ENCODE measurements at regions not wholly inside any gene's neighbourhood (a gene's known extent, or its start where the extent isn't known, plus 50 kb on each side); places are given as distances from the start of the nearest gene placed in this dataset.

DNA sequence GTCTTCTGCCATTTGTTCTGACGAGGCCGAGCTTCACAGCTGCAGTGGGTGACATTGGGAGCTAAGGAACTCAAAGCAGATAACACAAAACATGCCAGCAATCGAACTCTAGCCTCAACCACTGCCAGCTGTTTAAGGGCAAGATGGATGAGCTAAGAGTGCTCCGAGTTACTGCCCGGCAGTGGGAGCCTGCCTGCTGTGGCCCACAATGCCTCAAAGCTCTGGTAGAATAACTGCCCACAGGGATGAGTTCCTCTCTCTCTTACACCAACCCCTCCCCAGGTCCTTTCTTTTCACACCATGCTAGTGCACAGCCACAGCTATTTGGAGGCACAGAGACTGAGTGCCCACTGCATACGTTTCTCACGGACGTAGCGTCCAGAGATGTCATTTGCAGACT lies 330.5 kb downstream of the FGF9 start:
- Mint-ChIP-seq H3K36me3 (no peaks in the 10 kb centered on the region), H3K9me3 (no peaks in the 10 kb centered on the region), H3K4me3 (no peak overlapping the region), H3K4me1 (peaks cover 4% of the 10 kb centered on the region), H3K27ac (no peak overlapping the region)
- ATAC-seq, result no peak
- DNase-seq (ENCODE audit: low spot score in 2 of 2), result peak in 1 of 2 donors; percentile 12

DNA sequence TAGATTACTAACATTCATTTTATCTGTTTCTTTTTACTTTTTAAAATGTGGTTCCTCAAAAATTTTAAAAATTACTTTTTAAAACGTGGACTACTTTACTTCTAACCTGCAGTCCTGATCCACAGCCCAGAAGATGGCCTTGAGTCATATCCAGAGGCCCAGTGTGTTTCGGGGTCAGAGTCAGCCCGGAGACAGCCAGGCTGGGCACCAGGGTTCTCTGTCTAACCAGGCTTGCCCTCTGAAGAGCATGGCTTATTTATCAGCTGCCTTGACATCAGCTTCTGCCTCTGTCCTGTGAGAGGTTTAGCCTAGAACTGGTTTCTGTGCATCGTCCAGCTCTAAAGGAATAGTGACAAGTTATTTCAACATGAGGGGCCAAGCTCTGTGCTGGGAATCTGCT lies 332.0 kb downstream of the FGF9 start:
- Mint-ChIP-seq H3K9me3 (peaks cover under 1% of the 10 kb centered on the region), H3K36me3 (no peaks in the 10 kb centered on the region), H3K4me1 (peaks cover 4% of the 10 kb centered on the region), H3K4me3 (no peak overlapping the region), H3K27ac (no peak overlapping the region)
- ATAC-seq (no peak), DNase-seq (ENCODE audit: low spot score in 2 of 2) (no peak)

DNA sequence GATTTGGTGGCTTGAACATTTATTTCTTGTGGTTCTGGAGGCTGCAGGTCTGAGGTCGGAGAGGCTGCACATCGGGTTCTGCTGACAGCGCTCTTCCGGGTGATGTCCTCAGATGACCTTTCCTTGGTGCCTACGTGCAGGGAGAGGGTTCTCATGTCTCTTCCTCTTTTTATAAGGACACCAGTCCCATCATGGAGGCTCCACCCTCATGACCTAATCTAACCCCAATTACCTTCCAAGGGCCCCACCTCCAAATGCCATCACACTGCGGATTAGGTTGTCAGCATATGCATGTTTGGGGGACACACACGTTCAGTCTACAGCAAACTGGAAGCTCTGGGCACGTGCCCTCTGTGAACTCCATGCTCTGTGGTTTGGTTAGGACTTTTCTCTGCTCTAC lies 338.6 kb downstream of the FGF9 start:
- no peak overlapping the region for H3K4me3 Mint-ChIP-seq
- H3K27ac Mint-ChIP-seq, result no peak overlapping the region
- no peaks in the 10 kb centered on the region for H3K4me1 Mint-ChIP-seq
- peaks cover 3% of the 10 kb centered on the region for H3K9me3 Mint-ChIP-seq
- DNase-seq (ENCODE audit: low spot score in 2 of 2), result no peak
- no peak for ATAC-seq
- H3K36me3 Mint-ChIP-seq, result no peaks in the 10 kb centered on the region

DNA sequence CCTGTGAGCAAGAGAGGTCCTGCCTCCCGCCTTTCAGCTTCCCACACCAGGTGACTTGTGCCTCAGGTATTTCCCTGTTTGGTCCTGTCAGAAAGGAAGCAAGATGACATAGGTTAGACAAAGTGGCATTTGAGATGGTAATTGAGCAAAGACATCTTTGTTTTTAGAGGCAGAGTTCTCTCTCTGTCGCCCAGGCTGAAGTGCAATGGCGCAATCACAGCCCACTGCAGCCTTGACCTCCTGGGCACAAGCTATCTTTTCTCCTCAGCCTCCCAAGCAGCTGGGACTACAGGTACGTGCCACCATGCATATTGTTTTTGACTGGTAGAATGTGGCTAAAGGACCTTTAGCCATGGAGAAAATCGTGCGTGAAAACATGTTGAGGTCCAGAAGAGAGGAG lies 339.1 kb downstream of the FGF9 start:
- no peaks in the 10 kb centered on the region for H3K36me3 Mint-ChIP-seq
- H3K4me1 Mint-ChIP-seq, result no peaks in the 10 kb centered on the region
- H3K9me3 Mint-ChIP-seq, result peaks cover 3% of the 10 kb centered on the region
- no peak overlapping the region for H3K27ac Mint-ChIP-seq
- DNase-seq (ENCODE audit: low spot score in 2 of 2) (peak in 1 of 2 donors; percentile 30), ATAC-seq (no peak)
- no peak overlapping the region for H3K4me3 Mint-ChIP-seq

DNA sequence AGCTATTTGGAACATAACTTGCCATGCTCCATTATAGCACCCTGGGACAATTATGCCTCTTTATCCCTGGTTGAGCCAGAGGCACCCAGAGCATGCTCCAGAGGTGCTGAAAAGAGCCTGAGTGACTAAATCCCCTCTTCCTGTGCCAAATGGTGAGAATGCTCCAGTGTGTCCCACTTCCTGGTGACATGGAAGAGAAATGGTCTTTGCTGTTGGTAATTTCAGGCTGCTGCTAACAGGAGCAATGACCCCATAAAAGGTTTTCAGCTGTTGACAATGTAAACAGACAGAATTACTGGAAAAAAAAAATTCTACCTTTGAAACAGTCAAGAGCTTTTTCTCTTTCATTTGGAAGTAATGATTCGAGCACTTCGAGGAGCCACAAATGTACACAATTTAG lies 341.8 kb downstream of the FGF9 start:
- Mint-ChIP-seq H3K9me3 (peaks cover 3% of the 10 kb centered on the region), H3K4me3 (no peak overlapping the region), H3K27ac (no peak overlapping the region), H3K36me3 (no peaks in the 10 kb centered on the region), H3K4me1 (peaks cover 8% of the 10 kb centered on the region)
- no peak for DNase-seq (ENCODE audit: low spot score in 2 of 2)
- no peak for ATAC-seq

DNA sequence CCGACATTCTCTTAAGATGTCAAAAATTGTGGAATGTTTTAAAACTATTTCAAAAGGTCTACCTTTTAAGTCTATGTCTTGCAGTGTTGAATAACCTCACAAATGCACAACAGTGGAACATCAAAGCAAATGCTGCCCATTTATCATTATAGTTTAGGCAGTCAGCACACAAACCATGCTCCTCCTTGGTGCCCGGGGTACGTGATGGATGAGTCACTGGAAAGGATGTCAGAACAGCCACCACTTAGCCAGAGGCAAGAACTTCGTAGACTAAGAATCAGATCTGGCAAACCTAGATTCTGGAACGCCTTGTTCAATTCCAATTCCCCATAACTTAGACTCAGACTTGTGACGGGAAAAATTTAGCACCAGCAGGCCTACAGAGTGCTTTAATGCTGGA lies 343.6 kb downstream of the FGF9 start:
- peaks cover 15% of the 10 kb centered on the region for H3K4me1 Mint-ChIP-seq
- ATAC-seq (no peak), DNase-seq (ENCODE audit: low spot score in 2 of 2) (no peak)
- H3K9me3 Mint-ChIP-seq, result no peaks in the 10 kb centered on the region
- H3K27ac Mint-ChIP-seq, result no peak overlapping the region
- H3K36me3 Mint-ChIP-seq, result no peaks in the 10 kb centered on the region
- H3K4me3 Mint-ChIP-seq, result no peak overlapping the region

DNA sequence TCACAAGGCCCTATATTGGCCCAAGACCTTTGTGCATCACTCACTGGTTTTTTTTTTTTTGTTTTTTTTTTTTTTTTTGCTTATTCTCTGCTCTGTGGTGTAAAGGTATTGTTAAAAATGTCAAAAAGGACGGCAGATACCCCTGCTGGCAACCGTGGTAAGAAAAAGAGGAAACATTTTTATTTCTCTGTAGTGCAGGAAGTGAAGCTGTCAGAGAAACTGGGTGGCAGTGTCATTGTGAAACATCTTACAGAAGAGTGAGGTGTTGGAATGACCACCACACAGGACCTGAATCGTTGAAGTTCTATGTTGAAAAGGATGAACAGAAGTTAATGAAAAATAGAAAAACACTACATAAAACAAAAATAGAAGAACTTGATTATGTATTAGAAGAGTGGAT lies 346.4 kb downstream of the FGF9 start:
- H3K4me1 Mint-ChIP-seq, result peaks cover 15% of the 10 kb centered on the region
- ATAC-seq, result peak; percentile 88
- no peak for DNase-seq (ENCODE audit: low spot score in 2 of 2)
- no peaks in the 10 kb centered on the region for H3K36me3 Mint-ChIP-seq
- H3K9me3 Mint-ChIP-seq, result no peaks in the 10 kb centered on the region
- no peak overlapping the region for H3K4me3 Mint-ChIP-seq
- H3K27ac Mint-ChIP-seq, result no peak overlapping the region

DNA sequence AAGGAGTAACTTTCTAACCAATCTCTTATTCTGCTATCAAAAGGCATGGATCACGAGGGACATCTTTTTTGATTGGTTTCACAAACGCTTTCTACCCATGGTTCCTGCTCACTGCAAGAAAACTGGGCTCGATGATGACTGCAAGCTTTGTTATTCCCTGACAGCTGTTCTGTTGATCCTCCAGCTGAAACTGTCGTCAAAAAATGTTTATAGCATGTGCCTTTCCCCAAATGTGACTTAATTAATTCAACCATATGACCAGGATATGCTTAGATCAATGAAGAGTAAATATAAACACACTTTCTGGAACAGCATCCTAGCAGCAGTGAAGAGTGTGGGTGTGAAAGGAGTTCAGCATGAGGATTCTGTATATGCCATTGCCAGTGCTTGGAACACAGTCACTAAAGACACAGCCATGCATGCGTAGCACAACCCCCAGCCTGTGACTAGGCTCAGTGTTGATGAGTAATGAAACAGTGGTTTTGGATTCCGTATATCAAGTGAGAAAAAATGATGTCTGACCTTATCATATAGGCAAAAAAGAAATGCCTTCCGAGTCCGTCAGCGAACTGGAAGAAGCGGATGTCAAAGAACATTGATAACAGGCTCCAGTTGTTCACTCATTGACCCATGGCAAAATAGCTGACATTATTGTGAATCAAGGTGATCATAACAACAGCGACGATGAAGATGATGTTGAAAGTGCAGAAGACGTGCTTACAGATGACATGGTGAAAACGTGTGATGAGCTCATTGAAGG lies 347.4 kb downstream of the FGF9 start:
- Mint-ChIP-seq H3K27ac (no peak overlapping the region), H3K9me3 (no peaks in the 10 kb centered on the region), H3K4me3 (no peak overlapping the region), H3K4me1 (peaks cover 15% of the 10 kb centered on the region), H3K36me3 (no peaks in the 10 kb centered on the region)
- ATAC-seq, result peak; percentile 75
- no peak for DNase-seq (ENCODE audit: low spot score in 2 of 2)

DNA sequence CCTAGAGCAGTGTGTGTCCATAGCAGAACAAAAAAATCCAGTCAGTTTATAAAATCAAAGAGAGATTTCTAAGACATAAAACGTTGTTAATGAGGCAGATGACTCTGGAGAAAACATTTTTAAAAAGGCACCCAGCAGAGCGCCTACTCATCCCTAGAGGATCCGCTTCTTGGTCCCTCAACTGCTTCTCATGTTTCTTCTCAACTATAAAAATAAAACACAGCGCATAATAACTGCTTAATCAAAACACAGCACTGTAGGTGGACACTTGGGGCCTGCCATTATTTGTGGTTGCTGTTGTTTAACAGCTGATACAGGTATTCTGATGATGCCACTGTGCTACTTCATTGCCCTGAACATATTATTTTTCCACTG lies 347.9 kb downstream of the FGF9 start:
- no peak for DNase-seq (ENCODE audit: low spot score in 2 of 2)
- H3K9me3 Mint-ChIP-seq, result no peaks in the 10 kb centered on the region
- ATAC-seq, result peak; percentile 43
- no peak overlapping the region for H3K4me3 Mint-ChIP-seq
- peaks cover 15% of the 10 kb centered on the region for H3K4me1 Mint-ChIP-seq
- H3K27ac Mint-ChIP-seq, result no peak overlapping the region
- H3K36me3 Mint-ChIP-seq, result no peaks in the 10 kb centered on the region

DNA sequence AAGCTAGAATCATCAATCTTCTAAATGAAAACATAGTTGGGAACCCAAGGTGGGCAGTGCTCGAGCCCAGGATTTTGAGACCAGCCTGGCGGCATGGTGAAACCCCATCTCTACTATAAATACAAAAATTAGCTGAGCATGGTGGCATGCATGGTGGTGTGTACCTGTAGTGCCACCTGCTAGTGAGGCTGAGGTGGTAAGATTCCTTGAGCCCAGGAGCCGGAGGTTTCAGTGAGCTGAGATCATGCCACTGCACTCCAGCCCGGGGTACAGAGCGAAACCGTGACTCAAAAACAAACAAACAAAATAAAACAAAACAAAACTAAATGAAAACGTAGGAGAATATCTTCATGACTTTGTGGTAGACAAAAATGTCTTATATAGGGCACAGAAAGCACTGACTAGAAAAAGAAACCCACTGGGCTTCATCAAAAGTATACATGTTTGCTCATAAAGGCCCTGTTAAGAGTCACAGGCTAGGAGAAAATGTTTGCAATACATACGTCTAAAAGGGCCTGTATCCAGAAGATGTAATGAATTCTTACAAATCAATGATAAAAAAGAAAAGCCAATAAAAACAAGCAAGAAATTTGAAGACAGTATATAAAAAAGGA lies 353.6 kb downstream of the FGF9 start:
- H3K4me1 Mint-ChIP-seq, result no peaks in the 10 kb centered on the region
- ATAC-seq, result peak; percentile 55
- H3K27ac Mint-ChIP-seq, result no peak overlapping the region
- no peaks in the 10 kb centered on the region for H3K9me3 Mint-ChIP-seq
- H3K4me3 Mint-ChIP-seq, result no peak overlapping the region
- H3K36me3 Mint-ChIP-seq, result no peaks in the 10 kb centered on the region
- DNase-seq (ENCODE audit: low spot score in 2 of 2), result peak in 1 of 2 donors; percentile 23

DNA sequence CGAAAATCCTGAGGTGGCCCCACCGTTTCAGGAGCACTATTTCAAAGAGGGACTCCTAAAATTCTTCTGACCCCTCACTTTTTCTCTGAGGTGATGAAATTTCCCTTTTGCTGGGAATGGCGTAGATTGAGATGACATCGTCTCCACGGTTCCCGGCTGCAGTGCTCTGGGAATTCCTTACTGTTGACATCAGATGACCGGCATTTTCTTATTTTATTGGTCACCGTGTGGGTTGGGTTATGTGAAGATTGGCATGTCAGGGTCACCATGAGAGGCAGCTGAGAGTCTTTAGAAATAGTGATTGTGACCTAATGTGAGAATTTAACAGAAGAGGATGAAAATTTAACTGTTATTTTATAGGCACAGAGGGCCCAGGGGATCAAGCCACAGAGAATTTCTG lies 356.7 kb downstream of the FGF9 start:
- Mint-ChIP-seq H3K4me3 (no peak overlapping the region), H3K27ac (no peak overlapping the region), H3K36me3 (no peaks in the 10 kb centered on the region), H3K9me3 (no peaks in the 10 kb centered on the region), H3K4me1 (no peaks in the 10 kb centered on the region)
- no peak for ATAC-seq
- peak in 1 of 2 donors; percentile 7 for DNase-seq (ENCODE audit: low spot score in 2 of 2)

DNA sequence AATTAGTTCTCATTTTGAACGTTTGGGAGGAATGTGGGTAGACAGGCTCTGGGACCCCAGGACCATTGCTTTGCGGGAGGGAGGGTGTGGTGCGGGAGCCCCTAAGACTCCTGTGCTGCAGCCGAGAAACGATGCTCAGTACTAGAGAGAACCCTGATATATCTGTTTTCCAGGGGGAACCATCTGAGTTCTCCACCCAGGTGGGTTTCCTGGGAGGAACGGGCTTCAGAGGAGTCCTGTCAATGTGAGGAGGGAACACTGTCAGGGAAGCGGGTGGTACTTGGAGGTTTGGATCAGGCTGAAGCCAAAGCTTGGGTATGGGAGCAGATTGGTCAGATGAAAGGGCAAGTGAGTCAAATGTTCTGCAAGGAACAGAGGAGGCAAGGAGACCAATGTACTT lies 358.0 kb downstream of the FGF9 start:
- H3K4me1 Mint-ChIP-seq, result no peaks in the 10 kb centered on the region
- no peaks in the 10 kb centered on the region for H3K9me3 Mint-ChIP-seq
- no peak overlapping the region for H3K27ac Mint-ChIP-seq
- DNase-seq (ENCODE audit: low spot score in 2 of 2) (peak in 1 of 2 donors; percentile 30), ATAC-seq (no peak)
- no peak overlapping the region for H3K4me3 Mint-ChIP-seq
- no peaks in the 10 kb centered on the region for H3K36me3 Mint-ChIP-seq

DNA sequence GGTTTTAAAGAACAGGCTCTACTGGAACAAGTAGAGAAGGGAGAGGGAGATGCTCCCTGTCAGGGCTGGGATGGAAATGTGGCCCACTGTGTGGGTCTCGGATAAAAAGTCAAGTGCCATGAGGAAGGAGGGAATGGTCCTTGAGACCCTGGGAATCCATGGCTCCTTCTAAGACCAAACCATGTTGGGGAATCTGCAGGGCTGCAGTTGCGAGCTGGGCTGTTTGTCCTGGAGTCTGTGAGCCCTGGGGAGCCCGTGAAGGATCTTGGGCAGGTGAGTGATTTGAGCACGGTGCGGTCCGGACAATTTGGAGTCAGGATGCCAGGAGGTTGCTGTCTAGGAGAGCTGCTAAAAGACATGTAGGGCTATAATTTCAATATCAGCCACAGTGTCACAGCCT lies 359.4 kb downstream of the FGF9 start:
- H3K36me3 Mint-ChIP-seq, result no peaks in the 10 kb centered on the region
- no peak overlapping the region for H3K27ac Mint-ChIP-seq
- DNase-seq (ENCODE audit: low spot score in 2 of 2) (peak in 1 of 2 donors; percentile 44), ATAC-seq (no peak)
- H3K9me3 Mint-ChIP-seq, result no peaks in the 10 kb centered on the region
- no peak overlapping the region for H3K4me3 Mint-ChIP-seq
- H3K4me1 Mint-ChIP-seq, result no peaks in the 10 kb centered on the region

DNA sequence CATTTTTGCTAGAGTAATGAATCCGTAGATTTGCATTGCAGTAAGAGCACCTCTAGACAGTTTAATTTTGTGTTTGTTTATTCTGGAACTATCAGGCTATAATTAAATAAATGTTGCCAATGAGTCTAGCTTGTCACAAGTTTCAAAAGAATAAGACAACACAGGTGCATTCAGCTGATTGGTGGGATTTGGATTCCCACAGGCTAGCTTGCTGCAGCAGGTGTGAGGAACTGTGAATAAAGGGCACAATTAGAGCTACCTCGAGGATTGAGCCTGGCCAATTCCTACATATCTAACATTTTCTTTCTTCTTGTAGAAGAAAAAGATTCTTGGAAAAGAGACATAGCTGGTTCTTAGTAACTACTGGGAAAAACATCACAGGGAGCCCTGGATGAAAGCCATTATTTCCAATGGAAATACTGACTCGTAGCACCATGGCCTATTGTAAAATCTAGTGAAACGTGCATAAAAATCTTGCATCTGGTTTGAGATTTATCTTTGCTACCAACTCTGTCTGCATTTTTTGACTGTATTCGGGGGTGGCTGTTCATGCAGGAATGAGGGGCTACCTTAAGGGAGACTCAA lies 360.9 kb downstream of the FGF9 start:
- Mint-ChIP-seq H3K9me3 (no peaks in the 10 kb centered on the region), H3K4me3 (no peak overlapping the region), H3K27ac (no peak overlapping the region), H3K36me3 (no peaks in the 10 kb centered on the region), H3K4me1 (no peaks in the 10 kb centered on the region)
- DNase-seq (ENCODE audit: low spot score in 2 of 2), result peak in 1 of 2 donors; percentile 8
- no peak for ATAC-seq

DNA sequence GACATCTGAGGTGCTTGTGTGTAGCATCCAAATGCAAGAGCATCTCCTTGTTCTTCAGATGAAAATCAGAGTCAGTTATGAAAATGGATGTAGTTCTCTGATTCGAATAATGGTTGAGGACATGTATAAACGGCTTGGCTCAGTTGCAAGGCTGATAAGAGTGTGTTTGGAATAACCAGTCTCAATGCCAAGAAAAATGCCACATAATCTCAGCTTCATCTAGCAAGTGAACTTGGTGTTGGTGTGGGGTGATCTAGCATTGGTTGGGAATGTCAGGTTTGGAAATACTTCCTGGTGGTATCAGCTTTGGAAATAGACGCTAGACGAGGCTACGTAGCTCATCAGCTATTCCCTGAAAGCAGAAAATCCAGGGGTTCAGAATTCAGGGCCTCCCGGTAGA lies 362.0 kb downstream of the FGF9 start:
- ATAC-seq (no peak), DNase-seq (ENCODE audit: low spot score in 2 of 2) (peak in 1 of 2 donors; percentile 4)
- Mint-ChIP-seq H3K4me1 (no peaks in the 10 kb centered on the region), H3K27ac (no peak overlapping the region), H3K4me3 (no peak overlapping the region), H3K36me3 (no peaks in the 10 kb centered on the region), H3K9me3 (no peaks in the 10 kb centered on the region)

DNA sequence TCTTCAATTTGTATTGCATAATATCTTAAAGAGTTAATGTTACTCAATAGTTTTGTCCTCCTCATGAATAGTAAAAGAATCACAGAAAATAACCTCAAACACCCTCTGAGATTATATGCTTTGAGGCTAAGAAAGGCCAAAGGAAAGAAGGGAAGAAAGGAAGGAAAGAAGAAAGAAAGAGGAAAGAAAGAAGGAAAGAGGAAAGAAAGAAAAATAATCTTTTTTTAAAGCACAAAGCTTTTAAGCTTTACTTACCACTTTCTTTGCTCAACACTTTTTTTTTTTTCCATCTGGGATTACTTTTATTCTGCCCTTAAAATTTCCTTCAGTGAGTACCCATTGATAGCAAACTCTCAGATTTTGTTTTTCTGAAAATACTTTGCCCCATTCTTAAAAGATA lies 369.1 kb downstream of the FGF9 start:
- H3K4me3 Mint-ChIP-seq, result no peak overlapping the region
- DNase-seq (ENCODE audit: low spot score in 2 of 2), result no peak
- no peaks in the 10 kb centered on the region for H3K9me3 Mint-ChIP-seq
- H3K36me3 Mint-ChIP-seq, result no peaks in the 10 kb centered on the region
- ATAC-seq, result no peak
- H3K4me1 Mint-ChIP-seq, result peaks cover 21% of the 10 kb centered on the region
- no peak overlapping the region for H3K27ac Mint-ChIP-seq

All from stimulated activated effector memory CD8-positive, alpha-beta T cell treated with anti-CD3 and anti-CD28 coated beads, Interleukin-12 subunit alpha, Interleukin-12 subunit beta, amount 100 ng/mL, for 72 hours (primary cell).